MM.1S (cell line): ENCODE measurements at regions not wholly inside any gene's neighbourhood (a gene's known extent, or its start where the extent isn't known, plus 50 kb on each side); places are given as distances from the start of the nearest gene placed in this dataset.

Experiments used
- DNase-seq: peaks from one replicate; pipeline ENCODE4 v3.0.0-alpha.2; 2015
- H2AFZ ChIP-seq: fragments of 300-600 bp; sonication (generic); 2 replicates; pipeline ENCODE4 v1.6.0; 2016; ENCODE audit warnings: antibody characterized with exemption, low read length
- H3F3A ChIP-seq: fragments of 300-600 bp; sonication (generic); 2 replicates; pipeline ENCODE4 v1.6.1; 2016; ENCODE audit warnings: mild to moderate bottlenecking, antibody characterized with exemption, low read length, moderate library complexity, mixed read lengths; ENCODE audit not compliant: insufficient read depth
- H3K27ac ChIP-seq: fragments of 300-600 bp; sonication (generic); 2 replicates; pipeline ENCODE4 v1.5.1; 2016; ENCODE audit warnings: mild to moderate bottlenecking, low read length
- H3K27me3 ChIP-seq: fragments of 300-600 bp; sonication (generic); replicated peaks from 2 replicates; pipeline ENCODE4 v1.6.0; 2016; ENCODE audit warnings: low read length; ENCODE audit not compliant: insufficient read depth
- H3K36me3 ChIP-seq: fragments of 300-600 bp; sonication (generic); replicated peaks from 2 replicates; pipeline ENCODE4 v1.6.1; 2016; ENCODE audit warnings: mild to moderate bottlenecking, low read length, mixed read lengths; ENCODE audit not compliant: insufficient read depth
- H3K4me1 ChIP-seq: fragments of 300-600 bp; sonication (generic); 2 replicates; pipeline ENCODE4 v1.6.1; 2016; ENCODE audit warnings: low read length, mixed read lengths
- H3K4me2 ChIP-seq: fragments of 300-600 bp; sonication (generic); 2 replicates; pipeline ENCODE4 v1.6.0; 2016; ENCODE audit warnings: low read depth, low read length
- H3K4me3 ChIP-seq: fragments of 300-600 bp; sonication (generic); 2 replicates; pipeline ENCODE4 v1.5.1; 2016; ENCODE audit warnings: low read length, mixed read lengths
- H3K79me2 ChIP-seq: fragments of 300-600 bp; sonication (generic); 2 replicates; pipeline ENCODE4 v1.6.1; 2016; ENCODE audit warnings: mixed run types, low read length, mixed read lengths
- H3K9ac ChIP-seq: fragments of 300-600 bp; sonication (generic); 2 replicates; pipeline ENCODE4 v1.6.1; 2016; ENCODE audit warnings: low read length, mixed read lengths
- H3K9me2 ChIP-seq: fragments of 300-600 bp; sonication (generic); replicated peaks from 2 replicates; pipeline ENCODE4 v1.6.1; 2016; ENCODE audit warnings: mild to moderate bottlenecking, low read length, mixed read lengths; ENCODE audit not compliant: insufficient read depth
- H3K9me3 ChIP-seq: fragments of 300-600 bp; sonication (generic); replicated peaks from 2 replicates; pipeline ENCODE4 v1.6.1; 2016; ENCODE audit warnings: mild to moderate bottlenecking, low read length, mixed read lengths; ENCODE audit not compliant: insufficient read depth
- H4K20me1 ChIP-seq: fragments of 300-600 bp; sonication (generic); 2 replicates; pipeline ENCODE4 v1.6.1; 2016; ENCODE audit warnings: mild to moderate bottlenecking, low read length, moderate library complexity, mixed read lengths; ENCODE audit not compliant: insufficient read depth
- EZH2 ChIP-seq: fragments of 300-600 bp; sonication (generic); optimal IDR thresholded peaks from 2 replicates; pipeline ENCODE3; 2017; ENCODE audit warnings: low read depth, mild to moderate bottlenecking, antibody characterized with exemption, low read length, mixed read lengths
- EZH2phosphoT487 ChIP-seq: fragments of 300-600 bp; sonication (generic); IDR thresholded peaks from 2 replicates; pipeline ENCODE4 v1.6.1; 2018; ENCODE audit warnings: antibody characterized with exemption, low read length
- TF ChIP-seq, protein P1 (sequence below): fragments of 300-600 bp; sonication (generic); IDR thresholded peaks from 2 replicates; pipeline ENCODE4 v1.5.1; 2016; ENCODE audit warnings: antibody characterized with exemption, low read length, mixed read lengths

DNA sequence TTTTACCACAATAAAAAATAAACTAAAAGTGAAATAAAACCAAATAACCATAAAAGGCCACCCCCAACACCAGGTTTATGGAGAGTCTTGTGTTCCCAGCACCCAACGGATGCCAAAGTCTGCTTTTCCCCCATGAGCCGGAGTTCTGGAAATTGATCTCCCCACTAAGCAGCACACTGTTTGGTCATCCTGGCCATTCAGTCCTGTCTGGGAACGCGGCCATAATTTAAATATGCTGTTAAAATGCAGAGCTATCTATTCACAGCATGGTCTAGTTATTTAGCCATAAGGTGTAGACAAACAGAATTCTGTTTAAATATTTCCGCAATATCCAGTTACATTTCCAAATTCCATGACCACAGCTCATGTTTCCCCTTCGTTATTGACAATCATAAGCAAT is 129.6 kb upstream of the TBL1X start:
- Histone ChIP-seq H3K27me3 (no peaks in the 10 kb centered on the region), H3K4me1 (peaks cover 7% of the 10 kb centered on the region), H3K9me2 (no peaks in the 10 kb centered on the region), H3K9ac (no peak overlapping the region), H3K4me3 (no peak overlapping the region), H3K4me2 (no peak overlapping the region), H2AFZ (no peak overlapping the region), H3K27ac (no peak overlapping the region), H4K20me1 (no peaks in the 10 kb centered on the region), H3K36me3 (no peaks in the 10 kb centered on the region), H3K9me3 (no peaks in the 10 kb centered on the region), H3F3A (peaks cover 4% of the 10 kb centered on the region; the same call in 1 of the 2 replicates), H3K79me2 (no peaks in the 10 kb centered on the region)
- no peak for DNase-seq
- TF ChIP-seq EZH2phosphoT487 (no peak), EZH2 (no peak)
- TF ChIP-seq, protein P1, sequence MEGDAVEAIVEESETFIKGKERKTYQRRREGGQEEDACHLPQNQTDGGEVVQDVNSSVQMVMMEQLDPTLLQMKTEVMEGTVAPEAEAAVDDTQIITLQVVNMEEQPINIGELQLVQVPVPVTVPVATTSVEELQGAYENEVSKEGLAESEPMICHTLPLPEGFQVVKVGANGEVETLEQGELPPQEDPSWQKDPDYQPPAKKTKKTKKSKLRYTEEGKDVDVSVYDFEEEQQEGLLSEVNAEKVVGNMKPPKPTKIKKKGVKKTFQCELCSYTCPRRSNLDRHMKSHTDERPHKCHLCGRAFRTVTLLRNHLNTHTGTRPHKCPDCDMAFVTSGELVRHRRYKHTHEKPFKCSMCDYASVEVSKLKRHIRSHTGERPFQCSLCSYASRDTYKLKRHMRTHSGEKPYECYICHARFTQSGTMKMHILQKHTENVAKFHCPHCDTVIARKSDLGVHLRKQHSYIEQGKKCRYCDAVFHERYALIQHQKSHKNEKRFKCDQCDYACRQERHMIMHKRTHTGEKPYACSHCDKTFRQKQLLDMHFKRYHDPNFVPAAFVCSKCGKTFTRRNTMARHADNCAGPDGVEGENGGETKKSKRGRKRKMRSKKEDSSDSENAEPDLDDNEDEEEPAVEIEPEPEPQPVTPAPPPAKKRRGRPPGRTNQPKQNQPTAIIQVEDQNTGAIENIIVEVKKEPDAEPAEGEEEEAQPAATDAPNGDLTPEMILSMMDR: no peak

DNA sequence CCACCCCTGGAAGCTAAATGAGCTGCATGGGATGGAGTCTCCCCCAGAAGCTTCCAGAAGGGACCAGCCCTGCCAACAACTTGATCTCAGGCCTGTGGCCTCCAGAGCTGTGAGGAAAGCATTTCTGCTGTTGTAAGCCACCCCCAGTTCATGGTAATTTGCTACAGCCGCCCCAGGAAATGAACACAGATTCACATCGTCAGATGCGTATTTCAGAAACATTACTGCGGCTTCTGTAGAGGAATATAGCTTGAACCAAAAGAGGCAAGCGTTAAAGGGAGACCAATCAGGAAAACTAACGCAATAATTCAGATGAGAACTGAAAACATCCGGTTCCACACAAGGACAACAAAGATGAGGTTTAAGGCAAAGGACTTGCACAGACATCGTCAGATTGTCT is 128.4 kb upstream of the TBL1X start:
- no peak overlapping the region for H3K27ac ChIP-seq
- H3K4me2 ChIP-seq: no peak overlapping the region
- H4K20me1 ChIP-seq: no peaks in the 10 kb centered on the region
- peaks cover 13% of the 10 kb centered on the region for H3K4me1 ChIP-seq
- H3K27me3 ChIP-seq: no peaks in the 10 kb centered on the region
- no peak overlapping the region for H2AFZ ChIP-seq
- DNase-seq: no peak
- H3F3A ChIP-seq: peaks cover 16% of the 10 kb centered on the region
- no peak overlapping the region for H3K9ac ChIP-seq
- no peaks in the 10 kb centered on the region for H3K9me2 ChIP-seq
- H3K4me3 ChIP-seq: no peak overlapping the region
- no peaks in the 10 kb centered on the region for H3K9me3 ChIP-seq
- no peaks in the 10 kb centered on the region for H3K79me2 ChIP-seq
- TF ChIP-seq EZH2 (no peak), EZH2phosphoT487 (no peak)
- TF ChIP-seq, protein P1: no peak
- H3K36me3 ChIP-seq: no peaks in the 10 kb centered on the region

DNA sequence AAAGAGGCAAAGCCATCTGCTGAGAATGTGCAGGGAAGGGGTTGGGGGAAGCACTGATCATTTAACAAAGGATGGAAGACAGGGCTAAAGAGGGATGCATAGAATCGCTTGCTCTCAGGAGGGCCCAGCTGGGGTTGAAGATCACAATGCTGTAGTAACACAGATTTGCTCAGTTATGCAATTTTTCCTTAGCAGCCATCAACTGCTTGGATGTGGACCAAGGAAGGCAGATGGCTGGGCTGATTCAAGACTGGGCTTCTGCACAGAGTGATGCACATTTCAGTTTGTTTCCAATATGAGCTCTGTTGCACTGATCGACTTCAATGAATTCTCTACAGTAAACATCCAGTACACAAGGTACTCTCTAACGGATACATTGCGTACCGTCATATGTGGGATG is 127.8 kb upstream of the TBL1X start:
- peaks cover 20% of the 10 kb centered on the region for H3F3A ChIP-seq
- no peaks in the 10 kb centered on the region for H3K9me3 ChIP-seq
- peaks cover 13% of the 10 kb centered on the region for H3K4me1 ChIP-seq
- no peak overlapping the region for H2AFZ ChIP-seq
- H4K20me1 ChIP-seq: no peaks in the 10 kb centered on the region
- H3K36me3 ChIP-seq: no peaks in the 10 kb centered on the region
- H3K9me2 ChIP-seq: no peaks in the 10 kb centered on the region
- DNase-seq: no peak
- no peak overlapping the region for H3K4me2 ChIP-seq
- H3K27me3 ChIP-seq: no peaks in the 10 kb centered on the region
- no peak overlapping the region for H3K4me3 ChIP-seq
- TF ChIP-seq EZH2phosphoT487 (no peak), EZH2 (no peak)
- TF ChIP-seq, protein P1: no peak
- H3K9ac ChIP-seq: no peak overlapping the region
- H3K79me2 ChIP-seq: no peaks in the 10 kb centered on the region
- no peak overlapping the region for H3K27ac ChIP-seq
